ENCODE measurements at regions not wholly inside any gene's neighbourhood (a gene's known extent, or its start where the extent isn't known, plus 50 kb on each side); places are given as distances from the start of the nearest gene placed in this dataset.

GRCh38 chr7:66537380-66537779, 91.3 kb upstream of the KCTD7 start:
- intact Hi-C loops (cut with DNase I), result no loop called here
- 77 to 81% methylated on average over 6 to 9 of the region's 10 CpGs for WGBS, 2 donors
- Histone ChIP-seq H3K4me1 (no peaks in the 10 kb centered on the region), H3K27me3 (no peaks in the 10 kb centered on the region), H3K27ac (no peak overlapping the region), H3K9me3 (no peaks in the 10 kb centered on the region), H3K36me3 (replicated peaks in 1 of 2; ENCODE audit: insufficient read depth in 1 of 2, low read depth in 2 of 2) (peaks cover 0 to 2% of the 10 kb centered on the region in 2 donors), H3K4me3 (no peak overlapping the region)
- DNase-seq (no peak), ATAC-seq (no peak)
- TF ChIP-seq POLR2A (IDR thresholded peaks at IDR 0.05), result no peak
- TF ChIP-seq, protein P1, sequence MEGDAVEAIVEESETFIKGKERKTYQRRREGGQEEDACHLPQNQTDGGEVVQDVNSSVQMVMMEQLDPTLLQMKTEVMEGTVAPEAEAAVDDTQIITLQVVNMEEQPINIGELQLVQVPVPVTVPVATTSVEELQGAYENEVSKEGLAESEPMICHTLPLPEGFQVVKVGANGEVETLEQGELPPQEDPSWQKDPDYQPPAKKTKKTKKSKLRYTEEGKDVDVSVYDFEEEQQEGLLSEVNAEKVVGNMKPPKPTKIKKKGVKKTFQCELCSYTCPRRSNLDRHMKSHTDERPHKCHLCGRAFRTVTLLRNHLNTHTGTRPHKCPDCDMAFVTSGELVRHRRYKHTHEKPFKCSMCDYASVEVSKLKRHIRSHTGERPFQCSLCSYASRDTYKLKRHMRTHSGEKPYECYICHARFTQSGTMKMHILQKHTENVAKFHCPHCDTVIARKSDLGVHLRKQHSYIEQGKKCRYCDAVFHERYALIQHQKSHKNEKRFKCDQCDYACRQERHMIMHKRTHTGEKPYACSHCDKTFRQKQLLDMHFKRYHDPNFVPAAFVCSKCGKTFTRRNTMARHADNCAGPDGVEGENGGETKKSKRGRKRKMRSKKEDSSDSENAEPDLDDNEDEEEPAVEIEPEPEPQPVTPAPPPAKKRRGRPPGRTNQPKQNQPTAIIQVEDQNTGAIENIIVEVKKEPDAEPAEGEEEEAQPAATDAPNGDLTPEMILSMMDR (IDR thresholded peaks at IDR 0.05), result no peak

- Histone ChIP-seq H3K27ac (no peak overlapping the region), H3K27me3 (no peaks in the 10 kb centered on the region), H3K4me3 (no peak overlapping the region), H3K4me1 (no peaks in the 10 kb centered on the region), H3K9me3 (no peaks in the 10 kb centered on the region), H3K36me3 (replicated peaks in 1 of 2; ENCODE audit: insufficient read depth in 1 of 2, low read depth in 2 of 2) (peaks cover 0 to 2% of the 10 kb centered on the region in 2 donors)
- ATAC-seq, result no peak
- no peak for DNase-seq
- intact Hi-C loops (cut with DNase I), result no loop called here
- TF ChIP-seq, protein P1 (IDR thresholded peaks at IDR 0.05), result no peak
- TF ChIP-seq POLR2A (IDR thresholded peaks at IDR 0.05), result no peak
- 94 to 100% methylated on average over 1 of the region's 1 CpG for WGBS, 2 donors
These were observed 90.8 kb upstream of the KCTD7 start for GRCh38 chr7:66537876-66538275.

- TF ChIP-seq, protein P1 (IDR thresholded peaks at IDR 0.05), result no peak
- TF ChIP-seq POLR2A (IDR thresholded peaks at IDR 0.05), result no peak
- Histone ChIP-seq H3K4me3 (no peak overlapping the region), H3K27ac (no peak overlapping the region), H3K27me3 (no peaks in the 10 kb centered on the region), H3K9me3 (no peaks in the 10 kb centered on the region), H3K36me3 (replicated peaks in 1 of 2; ENCODE audit: insufficient read depth in 1 of 2, low read depth in 2 of 2) (peaks cover 0 to 2% of the 10 kb centered on the region in 2 donors), H3K4me1 (no peaks in the 10 kb centered on the region)
- intact Hi-C loops (cut with DNase I), result no loop called here
- 86% methylated on average over 3 of the region's 3 CpGs; no CpG with 5 or more reads in 1 of the 2 donors for WGBS, 2 donors
- no peak for ATAC-seq
- no peak for DNase-seq
These were observed 89.4 kb upstream of the KCTD7 start for GRCh38 chr7:66539264-66539623.

GRCh38 chr7:66539902-66540375, 88.7 kb upstream of the KCTD7 start:
- DNase-seq (no peak), ATAC-seq (no peak)
- WGBS, 2 donors, result 87 to 90% methylated on average over 8 of the region's 8 CpGs
- Histone ChIP-seq H3K27me3 (no peaks in the 10 kb centered on the region), H3K9me3 (no peaks in the 10 kb centered on the region), H3K4me1 (no peaks in the 10 kb centered on the region), H3K27ac (no peak overlapping the region), H3K36me3 (replicated peaks in 1 of 2; ENCODE audit: insufficient read depth in 1 of 2, low read depth in 2 of 2) (peaks cover 0 to 2% of the 10 kb centered on the region in 2 donors), H3K4me3 (no peak overlapping the region)
- intact Hi-C loops (cut with DNase I), result no loop called here
- TF ChIP-seq POLR2A (IDR thresholded peaks at IDR 0.05), result no peak
- TF ChIP-seq, protein P1 (IDR thresholded peaks at IDR 0.05), result no peak

DNA sequence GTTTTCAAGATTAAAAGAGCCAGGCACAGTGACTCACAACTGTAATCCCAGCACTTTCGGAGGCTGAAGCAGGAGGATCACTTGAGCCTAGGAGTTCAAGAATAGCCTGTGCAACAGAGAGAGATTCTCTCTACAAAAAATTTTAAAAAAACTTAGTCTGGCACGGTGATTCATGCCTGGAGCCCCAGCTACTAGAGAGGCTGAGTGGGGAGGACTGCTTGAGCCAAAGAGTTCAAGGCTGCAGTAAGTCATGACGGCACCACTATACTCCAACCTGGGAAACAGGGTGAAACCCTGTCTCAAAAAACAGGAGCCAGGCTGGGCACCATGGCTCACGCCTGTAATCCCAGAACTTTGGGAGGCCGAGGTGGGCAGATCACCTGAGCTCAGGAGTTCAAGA, 86.6 kb upstream of the KCTD7 start:
- no peak overlapping the region for H3K4me3 ChIP-seq
- no peaks in the 10 kb centered on the region for H3K27me3 ChIP-seq
- intact Hi-C loops (cut with DNase I), result no loop called here
- H3K4me1 ChIP-seq, result no peaks in the 10 kb centered on the region
- no peak for DNase-seq
- ATAC-seq, result no peak
- TF ChIP-seq, protein P1 (IDR thresholded peaks at IDR 0.05), result no peak
- TF ChIP-seq POLR2A (IDR thresholded peaks at IDR 0.05), result no peak
- 90 to 96% methylated on average over 5 of the region's 5 CpGs for WGBS, 2 donors
- H3K36me3 ChIP-seq (replicated peaks in 1 of 2; ENCODE audit: insufficient read depth in 1 of 2, low read depth in 2 of 2), result peaks cover 0 to 5% of the 10 kb centered on the region in 2 donors
- no peaks in the 10 kb centered on the region for H3K9me3 ChIP-seq
- no peak overlapping the region for H3K27ac ChIP-seq
